ENCODE measurements at regions not wholly inside any gene's neighbourhood (a gene's known extent, or its start where the extent isn't known, plus 50 kb on each side); places are given as distances from the start of the nearest gene placed in this dataset.

- ATAC-seq (ENCODE audit: low read depth): no peak
- POLR2A ChIA-PET: no interaction called here
- H3K9me3 Mint-ChIP-seq: no peaks in the 10 kb centered on the region
- no peak overlapping the region for H3K4me3 Mint-ChIP-seq
- H3K4me1 Mint-ChIP-seq: no peaks in the 10 kb centered on the region
- no peaks in the 10 kb centered on the region for H3K36me3 Mint-ChIP-seq
- H3K27ac Mint-ChIP-seq: no peak overlapping the region
- H3K27me3 Mint-ChIP-seq: no peaks in the 10 kb centered on the region
- DNase-seq: no peak
These were observed 627.0 kb downstream of the BCOR start for GRCh38 chrX:39470588-39471407.

GRCh38 chrX:39472161-39472560 lies 625.6 kb downstream of the BCOR start:
- DNase-seq (no peak), ATAC-seq (ENCODE audit: low read depth) (no peak)
- H3K4me3 Mint-ChIP-seq: no peak overlapping the region
- H3K9me3 Mint-ChIP-seq: no peaks in the 10 kb centered on the region
- POLR2A ChIA-PET: no interaction called here
- H3K36me3 Mint-ChIP-seq: no peaks in the 10 kb centered on the region
- H3K27ac Mint-ChIP-seq: no peak overlapping the region
- no peaks in the 10 kb centered on the region for H3K27me3 Mint-ChIP-seq
- H3K4me1 Mint-ChIP-seq: no peaks in the 10 kb centered on the region

GRCh38 chrX:39473812-39474211 lies 623.9 kb downstream of the BCOR start:
- DNase-seq: no peak
- H3K27me3 Mint-ChIP-seq: no peaks in the 10 kb centered on the region
- POLR2A ChIA-PET: no interaction called here
- H3K27ac Mint-ChIP-seq: no peak overlapping the region
- H3K4me3 Mint-ChIP-seq: no peak overlapping the region
- no peaks in the 10 kb centered on the region for H3K36me3 Mint-ChIP-seq
- ATAC-seq (ENCODE audit: low read depth): no peak
- H3K4me1 Mint-ChIP-seq: no peaks in the 10 kb centered on the region
- no peaks in the 10 kb centered on the region for H3K9me3 Mint-ChIP-seq

GRCh38 chrX:39475372-39475771 lies 622.4 kb downstream of the BCOR start:
- H3K9me3 Mint-ChIP-seq: no peaks in the 10 kb centered on the region
- H3K4me1 Mint-ChIP-seq: no peaks in the 10 kb centered on the region
- no peak overlapping the region for H3K4me3 Mint-ChIP-seq
- ATAC-seq (ENCODE audit: low read depth) (no peak), DNase-seq (no peak)
- H3K36me3 Mint-ChIP-seq: no peaks in the 10 kb centered on the region
- H3K27me3 Mint-ChIP-seq: no peaks in the 10 kb centered on the region
- POLR2A ChIA-PET: no interaction called here
- H3K27ac Mint-ChIP-seq: no peak overlapping the region

- ATAC-seq (ENCODE audit: low read depth) (no peak), DNase-seq (no peak)
- no peaks in the 10 kb centered on the region for H3K36me3 Mint-ChIP-seq
- H3K4me3 Mint-ChIP-seq: no peak overlapping the region
- no peak overlapping the region for H3K27ac Mint-ChIP-seq
- no peaks in the 10 kb centered on the region for H3K27me3 Mint-ChIP-seq
- POLR2A ChIA-PET: no interaction called here
- no peaks in the 10 kb centered on the region for H3K4me1 Mint-ChIP-seq
- no peaks in the 10 kb centered on the region for H3K9me3 Mint-ChIP-seq
These were observed 621.1 kb downstream of the BCOR start for GRCh38 chrX:39476604-39477021.

GRCh38 chrX:39477031-39477761 lies 620.6 kb downstream of the BCOR start:
- POLR2A ChIA-PET: no interaction called here
- Mint-ChIP-seq H3K27me3 (no peaks in the 10 kb centered on the region), H3K36me3 (no peaks in the 10 kb centered on the region), H3K27ac (no peak overlapping the region), H3K4me3 (no peak overlapping the region), H3K9me3 (no peaks in the 10 kb centered on the region), H3K4me1 (no peaks in the 10 kb centered on the region)
- peak; percentile 30 for ATAC-seq (ENCODE audit: low read depth)
- peak; percentile 27 for DNase-seq

GRCh38 chrX:39477762-39478120 lies 620.0 kb downstream of the BCOR start:
- no peak for DNase-seq
- Mint-ChIP-seq H3K9me3 (no peaks in the 10 kb centered on the region), H3K4me3 (no peak overlapping the region)

GRCh38 chrX:39479856-39480255 lies 617.9 kb downstream of the BCOR start:
- no peak overlapping the region for H3K4me3 Mint-ChIP-seq
- H3K4me1 Mint-ChIP-seq: no peaks in the 10 kb centered on the region
- no peaks in the 10 kb centered on the region for H3K9me3 Mint-ChIP-seq
- H3K27me3 Mint-ChIP-seq: no peaks in the 10 kb centered on the region
- POLR2A ChIA-PET: no interaction called here
- no peak for DNase-seq
- H3K27ac Mint-ChIP-seq: no peak overlapping the region
- H3K36me3 Mint-ChIP-seq: no peaks in the 10 kb centered on the region
- no peak for ATAC-seq (ENCODE audit: low read depth)

More at GRCh38 chrX:39477762-39478120, 620.0 kb downstream of the BCOR start:
- no peaks in the 10 kb centered on the region for H3K36me3 Mint-ChIP-seq
- H3K27ac Mint-ChIP-seq: no peak overlapping the region
- POLR2A ChIA-PET: no interaction called here
- H3K4me1 Mint-ChIP-seq: no peaks in the 10 kb centered on the region
- no peaks in the 10 kb centered on the region for H3K27me3 Mint-ChIP-seq
- peak; percentile 54 for ATAC-seq (ENCODE audit: low read depth)

- H3K4me3 Mint-ChIP-seq: no peak overlapping the region
- POLR2A ChIA-PET: no interaction called here
- no peaks in the 10 kb centered on the region for H3K36me3 Mint-ChIP-seq
- no peaks in the 10 kb centered on the region for H3K4me1 Mint-ChIP-seq
- no peaks in the 10 kb centered on the region for H3K9me3 Mint-ChIP-seq
- no peaks in the 10 kb centered on the region for H3K27me3 Mint-ChIP-seq
- H3K27ac Mint-ChIP-seq: no peak overlapping the region
- ATAC-seq (ENCODE audit: low read depth) (no peak), DNase-seq (no peak)
These were observed 616.8 kb downstream of the BCOR start for GRCh38 chrX:39480963-39481362.

GRCh38 chrX:39481621-39482020 lies 616.1 kb downstream of the BCOR start:
- no peak overlapping the region for H3K4me3 Mint-ChIP-seq
- no peaks in the 10 kb centered on the region for H3K4me1 Mint-ChIP-seq
- no peak for DNase-seq
- no peaks in the 10 kb centered on the region for H3K9me3 Mint-ChIP-seq
- no peak for ATAC-seq (ENCODE audit: low read depth)
- H3K36me3 Mint-ChIP-seq: no peaks in the 10 kb centered on the region
- no peaks in the 10 kb centered on the region for H3K27me3 Mint-ChIP-seq
- no peak overlapping the region for H3K27ac Mint-ChIP-seq
- POLR2A ChIA-PET: no interaction called here

GRCh38 chrX:39484159-39485068 lies 613.3 kb downstream of the BCOR start:
- POLR2A ChIA-PET: no interaction called here
- Mint-ChIP-seq H3K4me1 (peaks cover 1% of the 10 kb centered on the region), H3K36me3 (no peaks in the 10 kb centered on the region), H3K9me3 (no peaks in the 10 kb centered on the region), H3K27me3 (no peaks in the 10 kb centered on the region), H3K27ac (no peak overlapping the region), H3K4me3 (no peak overlapping the region)
- DNase-seq: no peak
- ATAC-seq (ENCODE audit: low read depth): no peak

GRCh38 chrX:39487166-39487968 lies 610.4 kb downstream of the BCOR start:
- POLR2A ChIA-PET: no interaction called here
- Mint-ChIP-seq H3K4me3 (no peak overlapping the region), H3K27me3 (no peaks in the 10 kb centered on the region)

GRCh38 chrX:39487969-39488330 lies 609.8 kb downstream of the BCOR start:
- DNase-seq (no peak), ATAC-seq (ENCODE audit: low read depth) (no peak)
- Mint-ChIP-seq H3K27me3 (no peaks in the 10 kb centered on the region), H3K9me3 (no peaks in the 10 kb centered on the region), H3K4me3 (no peak overlapping the region), H3K36me3 (no peaks in the 10 kb centered on the region), H3K27ac (no peak overlapping the region), H3K4me1 (peaks cover 11% of the 10 kb centered on the region)
- POLR2A ChIA-PET: no interaction called here

More at GRCh38 chrX:39487166-39487968, 610.4 kb downstream of the BCOR start:
- Mint-ChIP-seq H3K4me1 (peaks cover 7% of the 10 kb centered on the region), H3K9me3 (no peaks in the 10 kb centered on the region), H3K36me3 (no peaks in the 10 kb centered on the region), H3K27ac (no peak overlapping the region)
- ATAC-seq (ENCODE audit: low read depth) (no peak), DNase-seq (no peak)
